ENCODE measurements at regions not wholly inside any gene's neighbourhood (a gene's known extent, or its start where the extent isn't known, plus 50 kb on each side); places are given as distances from the start of the nearest gene placed in this dataset.

GRCh38 chr16:79349803-79350202 lies 250.7 kb downstream of the MAF start:
- Mint-ChIP-seq H3K4me1 (ENCODE audit: low read depth, unreplicated experiment) (no peaks in the 10 kb centered on the region), H3K27ac (ENCODE audit: unreplicated experiment) (no peak overlapping the region), H3K27me3 (ENCODE audit: insufficient read depth, unreplicated experiment) (peaks cover 11% of the 10 kb centered on the region), H3K9me3 (ENCODE audit: unreplicated experiment) (no peaks in the 10 kb centered on the region), H3K36me3 (ENCODE audit: insufficient read depth, unreplicated experiment) (no peaks in the 10 kb centered on the region), H3K4me3 (ENCODE audit: unreplicated experiment) (no peak overlapping the region)
- TF ChIP-seq CTCF (IDR thresholded peaks at IDR 0.05; ENCODE audit: insufficient read depth in 1 of 2, low read depth in 1 of 2, low read length in 1 of 2, severe bottlenecking in 1 of 2, unreplicated experiment in 1 of 2): no peak
- H3K36me3 ChIP-seq (ENCODE audit: control insufficient read depth, insufficient read depth, low read length): no peaks in the 10 kb centered on the region
- no peak for DNase-seq
- ChIA-PET POLR2A (no interaction called here), CTCF (no interaction called here)
- no peak overlapping the region for H3K4me3 ChIP-seq (ENCODE audit: low read depth, low read length)
- no peaks in the 10 kb centered on the region for H3K9me3 ChIP-seq
- no peaks in the 10 kb centered on the region for H3K27me3 ChIP-seq (replicated peaks; ENCODE audit: control insufficient read depth, insufficient read depth, low read length)
- intact Hi-C loops (cut with micrococcal nuclease; ENCODE audit: unreplicated experiment): no loop called here
- H3K4me1 ChIP-seq: no peaks in the 10 kb centered on the region
- no TSS peak for BruUV-seq (replicated peaks)

GRCh38 chr16:79348521-79349306 lies 251.8 kb downstream of the MAF start:
- Histone ChIP-seq H3K27me3 (replicated peaks; ENCODE audit: control insufficient read depth, insufficient read depth, low read length) (no peaks in the 10 kb centered on the region), H3K4me3 (ENCODE audit: low read depth, low read length) (no peak overlapping the region), H3K4me1 (no peaks in the 10 kb centered on the region), H3K9me3 (no peaks in the 10 kb centered on the region), H3K36me3 (ENCODE audit: control insufficient read depth, insufficient read depth, low read length) (no peaks in the 10 kb centered on the region)
- H3K9me3 Mint-ChIP-seq (ENCODE audit: unreplicated experiment): no peaks in the 10 kb centered on the region
- ChIA-PET CTCF (no interaction called here), POLR2A (no interaction called here)
- H3K36me3 Mint-ChIP-seq (ENCODE audit: insufficient read depth, unreplicated experiment): no peaks in the 10 kb centered on the region
- BruUV-seq (replicated peaks): no TSS peak
- intact Hi-C loops (cut with micrococcal nuclease; ENCODE audit: unreplicated experiment): no loop called here
- peaks cover 6% of the 10 kb centered on the region for H3K27me3 Mint-ChIP-seq (ENCODE audit: insufficient read depth, unreplicated experiment)
- TF ChIP-seq CTCF (IDR thresholded peaks at IDR 0.05; ENCODE audit: insufficient read depth in 1 of 2, low read depth in 1 of 2, low read length in 1 of 2, severe bottlenecking in 1 of 2, unreplicated experiment in 1 of 2): no peak
- no peak overlapping the region for H3K4me3 Mint-ChIP-seq (ENCODE audit: unreplicated experiment)
- DNase-seq: no peak
- H3K27ac Mint-ChIP-seq (ENCODE audit: unreplicated experiment): no peak overlapping the region
- H3K4me1 Mint-ChIP-seq (ENCODE audit: low read depth, unreplicated experiment): no peaks in the 10 kb centered on the region

- Histone ChIP-seq H3K36me3 (ENCODE audit: control insufficient read depth, insufficient read depth, low read length) (no peaks in the 10 kb centered on the region), H3K4me3 (ENCODE audit: low read depth, low read length) (no peak overlapping the region), H3K27me3 (replicated peaks; ENCODE audit: control insufficient read depth, insufficient read depth, low read length) (no peaks in the 10 kb centered on the region), H3K4me1 (no peaks in the 10 kb centered on the region), H3K9me3 (no peaks in the 10 kb centered on the region)
- Mint-ChIP-seq H3K27me3 (ENCODE audit: insufficient read depth, unreplicated experiment) (peaks cover 12% of the 10 kb centered on the region), H3K27ac (ENCODE audit: unreplicated experiment) (no peak overlapping the region), H3K9me3 (ENCODE audit: unreplicated experiment) (no peaks in the 10 kb centered on the region), H3K4me1 (ENCODE audit: low read depth, unreplicated experiment) (no peaks in the 10 kb centered on the region), H3K4me3 (ENCODE audit: unreplicated experiment) (no peak overlapping the region), H3K36me3 (ENCODE audit: insufficient read depth, unreplicated experiment) (no peaks in the 10 kb centered on the region)
- CTCF ChIA-PET: no interaction called here
- POLR2A ChIA-PET: no interaction called here
- TF ChIP-seq CTCF (IDR thresholded peaks at IDR 0.05; ENCODE audit: insufficient read depth in 1 of 2, low read depth in 1 of 2, low read length in 1 of 2, severe bottlenecking in 1 of 2, unreplicated experiment in 1 of 2): no peak
- DNase-seq: no peak
- BruUV-seq (replicated peaks): no TSS peak
- intact Hi-C loops (cut with micrococcal nuclease; ENCODE audit: unreplicated experiment): no loop called here
These were observed 253.3 kb downstream of the MAF start for GRCh38 chr16:79347277-79347676.
